GM12878 (cell line): ENCODE measurements at regions not wholly inside any gene's neighbourhood (a gene's known extent, or its start where the extent isn't known, plus 50 kb on each side); places are given as distances from the start of the nearest gene placed in this dataset.

ENCODE experiments used
- ATF3 ChIP-seq: IDR thresholded peaks from 2 replicates; pipeline ENCODE4 v1.6.1; 2011; ENCODE audit warnings: low read depth, mild to moderate bottlenecking, low read length, moderate library complexity, borderline replicate concordance; ENCODE audit errors: extremely low read depth
- CHD2 ChIP-seq: IDR thresholded peaks from 2 replicates; pipeline ENCODE4 v1.6.1; 2011; ENCODE audit warnings: low read depth, low read length, improper control_type of control experiment, borderline replicate concordance
- CTCF ChIP-seq, 3 experiments: IDR thresholded peaks in 2 of 3; conservative IDR thresholded peaks in 1 of 3; 2 replicates each; pipeline ENCODE4 v1.5.1; 2011; ENCODE audit warnings: low read depth in 3 of 3, low read length in 3 of 3, mild to moderate bottlenecking in 3 of 3, control low read depth in 2 of 3, moderate library complexity in 2 of 3, inconsistent platforms in 1 of 3, mixed read lengths in 1 of 3; ENCODE audit not compliant: control insufficient read depth in 2 of 3, insufficient read depth in 1 of 3; ENCODE audit errors: extremely low read depth in 1 of 3
- NFYA ChIP-seq: IDR thresholded peaks from 2 replicates; pipeline ENCODE4 v1.6.1; 2011; ENCODE audit warnings: low read depth, mild to moderate bottlenecking, low read length, improper control_type of control experiment, borderline replicate concordance
- NR2F1 ChIP-seq: fragments of 450-650 bp; conservative IDR thresholded peaks from 2 replicates; pipeline ENCODE4 v1.6.1; 2017; ENCODE audit warnings: mild to moderate bottlenecking
- TAF1 ChIP-seq: IDR thresholded peaks from 2 replicates; pipeline ENCODE4 v1.6.1; 2011; ENCODE audit warnings: mild to moderate bottlenecking, low read depth, low read length, borderline replicate concordance

- TF ChIP-seq NFYA (no peak), ATF3 (no peak), TAF1 (no peak), CTCF (IDR thresholded peaks at IDR 0.05 in 2 of 3, conservative IDR thresholded peaks at IDR 0.05 in 1 of 3; ENCODE audit: control insufficient read depth in 2 of 3, extremely low read depth in 1 of 3, insufficient read depth in 1 of 3, low read depth in 3 of 3, low read length in 3 of 3) (no peak), NR2F1 (no peak), CHD2 (no peak)
These were observed 57.5 kb upstream of the STK32A start for GRCh38 chr5:147177125-147177840.
